GM12875 (cell line): ENCODE measurements at regions not wholly inside any gene's neighbourhood (a gene's known extent, or its start where the extent isn't known, plus 50 kb on each side); places are given as distances from the start of the nearest gene placed in this dataset.

Source experiments
- H3K4me3 ChIP-seq: one replicate; pipeline ENCODE4 v1.5.1; 2011; ENCODE audit warnings: low read depth, low read length, control low read depth
- TF ChIP-seq, protein P1 (sequence below): IDR thresholded peaks from 2 replicates; pipeline ENCODE4 v1.5.1; 2011; ENCODE audit warnings: low read depth, mild to moderate bottlenecking, control low read depth, inconsistent platforms, low read length, moderate library complexity, borderline replicate concordance; ENCODE audit not compliant: insufficient read depth

DNA sequence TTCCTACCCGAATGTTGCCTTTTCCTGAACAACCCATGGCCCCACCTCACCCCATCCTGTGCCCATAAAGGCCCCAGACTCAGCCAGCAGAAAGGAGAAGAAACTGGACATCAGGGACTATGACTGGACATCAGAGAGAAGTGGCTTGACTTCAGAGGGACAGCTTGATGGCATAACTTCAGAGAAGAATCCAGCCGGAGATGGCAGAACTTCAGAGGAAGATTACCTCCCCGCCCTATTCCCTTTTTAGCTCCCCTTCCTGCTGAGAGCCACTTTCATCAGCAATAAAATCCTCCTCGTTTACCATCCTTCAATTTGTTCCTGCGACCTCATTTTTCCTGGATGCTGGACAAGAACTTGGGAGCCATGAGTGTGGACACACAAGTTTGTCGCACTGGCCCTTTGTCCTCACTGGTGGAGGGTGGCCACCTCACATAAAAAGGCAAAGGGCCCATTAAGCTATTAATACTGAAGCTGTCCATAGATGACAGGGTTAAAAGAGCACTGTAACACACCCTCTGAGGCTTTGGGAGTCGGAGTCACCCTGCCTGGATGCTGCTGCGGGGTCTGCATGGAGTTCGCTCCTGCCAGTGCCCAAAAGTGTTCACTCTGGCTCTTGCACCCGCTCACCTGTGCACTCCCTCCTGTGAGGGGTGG lies 260.4 kb downstream of the SLITRK1 start:
- TF ChIP-seq, protein P1, sequence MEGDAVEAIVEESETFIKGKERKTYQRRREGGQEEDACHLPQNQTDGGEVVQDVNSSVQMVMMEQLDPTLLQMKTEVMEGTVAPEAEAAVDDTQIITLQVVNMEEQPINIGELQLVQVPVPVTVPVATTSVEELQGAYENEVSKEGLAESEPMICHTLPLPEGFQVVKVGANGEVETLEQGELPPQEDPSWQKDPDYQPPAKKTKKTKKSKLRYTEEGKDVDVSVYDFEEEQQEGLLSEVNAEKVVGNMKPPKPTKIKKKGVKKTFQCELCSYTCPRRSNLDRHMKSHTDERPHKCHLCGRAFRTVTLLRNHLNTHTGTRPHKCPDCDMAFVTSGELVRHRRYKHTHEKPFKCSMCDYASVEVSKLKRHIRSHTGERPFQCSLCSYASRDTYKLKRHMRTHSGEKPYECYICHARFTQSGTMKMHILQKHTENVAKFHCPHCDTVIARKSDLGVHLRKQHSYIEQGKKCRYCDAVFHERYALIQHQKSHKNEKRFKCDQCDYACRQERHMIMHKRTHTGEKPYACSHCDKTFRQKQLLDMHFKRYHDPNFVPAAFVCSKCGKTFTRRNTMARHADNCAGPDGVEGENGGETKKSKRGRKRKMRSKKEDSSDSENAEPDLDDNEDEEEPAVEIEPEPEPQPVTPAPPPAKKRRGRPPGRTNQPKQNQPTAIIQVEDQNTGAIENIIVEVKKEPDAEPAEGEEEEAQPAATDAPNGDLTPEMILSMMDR: no peak
- H3K4me3 ChIP-seq: no peak overlapping the region

DNA sequence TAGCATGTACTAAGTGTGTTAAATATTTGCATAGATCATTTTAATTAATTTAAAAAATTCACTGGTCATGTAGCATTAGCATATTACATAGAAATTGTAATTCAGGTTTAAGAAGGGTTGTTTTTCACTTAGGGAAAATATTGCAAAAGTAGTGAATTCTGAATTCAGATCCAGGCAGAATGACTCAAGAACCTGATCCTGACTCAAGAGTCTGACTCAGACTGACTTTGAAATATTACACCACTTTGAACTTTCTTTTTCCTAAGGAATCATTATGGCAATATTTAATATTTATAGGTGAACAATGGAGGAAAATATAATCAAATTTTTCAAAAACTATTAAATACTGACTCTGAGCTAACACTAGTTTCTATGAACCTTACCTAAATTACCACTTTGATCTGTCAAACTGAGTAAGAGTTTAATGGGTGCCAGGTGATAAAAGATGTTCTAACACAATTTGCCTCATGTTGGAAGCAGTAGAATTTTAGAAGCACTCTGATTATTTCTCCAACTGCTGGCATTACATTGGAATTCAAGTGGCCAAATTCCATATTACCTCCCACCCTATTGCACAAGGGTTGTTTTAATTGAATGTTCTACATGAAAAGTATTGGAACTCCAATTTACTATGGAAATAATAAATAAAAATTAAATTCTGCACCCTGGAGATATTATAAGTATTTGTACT lies 261.6 kb downstream of the SLITRK1 start:
- TF ChIP-seq, protein P1: no peak
- H3K4me3 ChIP-seq: no peak overlapping the region

DNA sequence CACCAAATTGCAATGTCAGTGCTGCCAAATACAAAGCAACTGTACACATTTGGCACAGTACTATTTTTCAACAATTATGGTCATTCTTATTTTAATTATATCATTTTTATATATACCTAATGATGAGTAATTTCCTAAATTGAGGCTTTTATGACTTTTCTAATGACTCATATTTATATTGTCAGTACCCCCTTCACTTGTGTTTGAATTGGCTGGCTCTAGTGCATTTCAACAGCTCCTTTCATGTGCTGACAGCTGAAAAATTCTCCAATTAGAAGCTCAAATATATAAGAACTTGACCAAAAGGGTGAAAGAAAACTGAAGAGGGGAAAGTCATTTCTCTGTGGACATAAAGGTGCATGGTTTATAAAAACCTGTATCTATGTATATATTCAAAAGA lies 263.3 kb downstream of the SLITRK1 start:
- TF ChIP-seq, protein P1: no peak
- no peak overlapping the region for H3K4me3 ChIP-seq

DNA sequence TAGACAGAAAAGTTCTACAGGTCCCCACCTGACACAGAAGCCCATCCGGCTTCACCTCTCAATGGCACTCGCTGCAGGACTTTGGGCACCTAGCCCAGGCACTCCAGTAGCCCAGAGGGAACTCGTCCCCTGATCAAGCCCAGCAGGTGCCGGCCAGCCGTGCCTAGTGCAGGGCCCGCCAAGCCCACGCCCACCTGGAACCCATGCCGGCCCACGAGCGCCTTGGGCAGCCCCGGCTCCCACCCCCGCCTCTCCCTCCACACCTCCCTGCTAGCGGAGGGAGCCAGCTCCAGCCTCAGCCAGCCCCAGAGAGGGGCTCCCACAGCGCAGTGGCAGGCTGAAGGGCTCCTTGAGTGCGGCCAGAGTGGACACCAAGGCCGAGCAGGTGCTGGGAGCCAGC lies 268.8 kb downstream of the SLITRK1 start:
- H3K4me3 ChIP-seq: no peak overlapping the region
- TF ChIP-seq, protein P1: no peak

DNA sequence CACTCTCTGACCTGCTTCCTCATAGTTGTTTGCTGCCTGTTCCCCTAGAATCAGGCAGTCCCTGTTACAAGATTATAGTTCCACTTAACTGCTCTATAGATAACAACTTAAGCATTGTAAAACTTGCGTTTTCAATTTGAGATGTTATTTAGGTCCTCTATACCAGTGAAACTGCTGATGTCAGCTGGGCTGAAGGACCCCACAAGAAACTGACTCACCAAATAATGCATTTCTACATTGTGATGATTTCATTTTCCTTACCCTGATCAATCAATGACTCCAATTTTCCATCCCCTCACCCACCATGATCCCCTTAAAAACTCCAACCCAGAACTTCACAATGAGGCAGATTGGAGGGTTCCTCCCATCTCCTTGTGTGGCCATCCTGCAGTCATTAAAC lies 280.7 kb downstream of the SLITRK1 start:
- H3K4me3 ChIP-seq: no peak overlapping the region
- TF ChIP-seq, protein P1: no peak

DNA sequence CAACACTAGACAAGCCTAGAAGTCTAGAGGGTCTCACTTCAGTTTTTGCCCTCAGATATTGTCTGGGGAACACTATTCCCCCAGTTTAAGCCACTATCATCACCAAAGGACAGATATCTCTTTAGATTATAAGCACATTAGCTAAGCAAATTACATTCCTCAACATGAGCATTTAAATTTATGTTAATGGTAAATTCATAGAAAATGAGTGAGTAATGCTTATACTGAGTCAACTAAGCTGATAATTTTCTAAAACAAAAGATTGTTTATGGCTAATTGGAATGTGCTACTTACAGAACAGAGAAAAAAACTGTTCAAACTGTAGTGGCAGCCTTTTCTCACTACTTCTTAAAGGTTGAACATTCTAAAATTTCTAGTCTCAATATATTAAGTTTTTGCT lies 290.2 kb downstream of the SLITRK1 start:
- H3K4me3 ChIP-seq: no peak overlapping the region
- TF ChIP-seq, protein P1: no peak

DNA sequence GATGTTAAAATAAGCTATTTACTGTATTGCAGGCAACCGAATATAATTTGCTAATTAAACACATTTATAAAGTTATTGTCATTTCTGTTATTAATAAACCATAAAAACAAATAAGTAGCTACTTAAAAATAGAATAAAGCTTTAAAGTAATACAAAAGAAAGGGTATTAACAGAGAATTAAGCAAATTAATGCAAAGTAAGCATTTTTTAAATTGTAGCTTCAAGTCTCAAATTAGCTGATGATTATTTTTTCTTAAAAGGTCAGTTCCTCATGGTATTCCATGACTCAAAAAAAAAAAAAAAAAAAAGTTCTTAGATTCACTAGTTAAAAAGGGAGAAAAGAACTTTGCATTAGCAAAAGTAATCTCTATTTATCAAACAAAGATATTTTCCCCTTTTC lies 292.5 kb downstream of the SLITRK1 start:
- no peak overlapping the region for H3K4me3 ChIP-seq
- TF ChIP-seq, protein P1: no peak
